Kasumi-1 (cell line): ENCODE measurements at regions not wholly inside any gene's neighbourhood (a gene's known extent, or its start where the extent isn't known, plus 50 kb on each side); places are given as distances from the start of the nearest gene placed in this dataset.
"Not testable (repeated sequence)": the region's sequence is repeated elsewhere in the genome, so short reads cannot be mapped to it uniquely, and the experiment has no call there.

Source experiments
- DNase-seq, 2 experiments: peaks; one replicate each; lab custom pipeline; 2025; lab: John Stamatoyannopoulos, UW

DNA sequence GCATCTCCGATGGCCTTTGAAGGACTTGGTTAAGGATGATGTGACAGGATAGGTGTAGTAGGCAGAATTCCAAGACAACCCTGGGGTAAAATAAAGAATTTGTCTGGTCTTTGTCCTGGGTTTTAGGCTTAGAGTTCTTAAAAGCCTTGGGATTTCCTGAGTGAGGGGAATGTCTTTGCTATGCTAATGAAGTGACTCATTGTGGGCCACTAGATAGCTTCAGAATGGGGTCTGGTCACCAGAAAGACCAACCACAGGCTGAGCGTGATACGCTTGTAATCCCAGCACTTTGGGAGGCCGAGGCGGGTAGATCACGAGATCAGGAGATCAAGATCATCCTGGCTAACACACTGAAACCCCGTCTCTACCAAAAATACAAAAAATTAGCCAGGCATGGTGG is 182.8 kb upstream of the TOX3 start:
- no peak for DNase-seq

DNA sequence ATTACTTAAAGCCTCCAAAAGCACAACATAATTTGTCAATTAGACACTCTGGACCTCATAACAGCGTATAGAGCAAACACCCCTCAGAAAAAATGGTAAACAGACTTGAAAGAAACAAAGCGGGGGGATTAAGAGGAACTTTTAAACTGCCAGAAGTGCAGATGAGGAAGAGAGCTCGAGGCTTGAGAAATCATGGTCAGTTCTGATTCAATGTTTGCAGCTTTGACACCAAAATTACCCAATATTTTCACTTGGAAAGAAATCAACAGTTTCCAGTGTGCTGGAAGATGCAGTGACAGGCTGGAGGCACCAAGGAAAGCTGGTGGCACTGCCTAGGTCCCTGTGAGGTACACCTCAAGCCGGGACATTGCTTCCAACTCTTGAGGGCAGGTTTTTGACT is 180.9 kb upstream of the TOX3 start:
- DNase-seq = no peak

DNA sequence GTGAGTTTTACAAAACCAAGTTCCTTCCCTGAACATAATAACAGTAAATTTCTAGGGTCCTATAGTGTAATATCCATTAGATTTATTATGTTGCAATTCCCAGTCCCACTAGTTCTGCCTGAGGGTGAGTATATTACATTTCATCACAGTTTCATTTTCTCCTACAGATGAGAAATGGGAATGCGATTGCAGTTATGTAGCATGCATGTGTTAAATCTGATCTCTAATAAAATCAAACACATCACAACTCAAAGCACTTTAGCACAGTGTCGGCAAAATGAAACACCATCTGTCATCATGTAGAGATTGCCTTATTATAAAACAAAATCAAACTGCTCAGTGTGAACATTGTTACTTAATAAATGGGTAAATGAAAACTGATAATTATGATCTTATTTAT is 180.5 kb upstream of the TOX3 start:
- DNase-seq = no peak

DNA sequence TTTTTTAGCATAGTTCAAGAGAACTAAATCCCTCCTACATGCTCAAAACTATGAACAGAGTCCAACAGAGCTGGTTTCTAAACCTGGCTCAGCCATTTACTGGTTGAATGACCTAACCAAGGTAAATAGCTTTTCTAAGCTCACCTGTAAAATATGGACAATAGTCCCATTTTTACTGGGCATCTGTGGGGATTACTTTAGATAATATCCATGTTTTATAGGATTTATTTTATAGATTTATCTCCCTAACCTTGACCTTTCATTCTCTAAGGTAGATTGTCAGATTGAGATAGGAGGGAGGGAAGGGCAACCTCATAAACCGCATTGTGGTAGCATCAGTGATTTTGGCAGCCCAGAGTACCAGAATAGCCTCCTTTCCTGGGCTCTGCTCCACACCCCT is 178.5 kb upstream of the TOX3 start:
- no peak for DNase-seq

DNA sequence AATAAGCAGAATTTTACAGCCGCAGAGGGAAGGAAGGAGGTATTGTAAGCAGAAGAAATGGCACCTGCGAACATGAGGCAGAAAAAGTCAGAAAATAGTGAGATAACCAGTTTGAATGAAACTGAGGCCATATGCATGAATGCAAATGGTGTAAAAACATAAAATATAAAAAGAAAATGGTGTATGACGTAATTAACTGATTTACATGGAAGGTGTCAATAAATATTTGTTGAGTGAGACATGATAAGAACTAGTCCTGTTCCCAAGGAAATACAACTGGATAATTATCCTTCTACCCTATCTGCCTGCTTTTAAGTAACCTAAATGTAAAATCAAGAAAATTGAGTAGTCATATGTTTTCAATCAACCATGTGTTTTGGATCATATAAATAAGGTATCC is 178.1 kb upstream of the TOX3 start:
- DNase-seq = no peak

DNA sequence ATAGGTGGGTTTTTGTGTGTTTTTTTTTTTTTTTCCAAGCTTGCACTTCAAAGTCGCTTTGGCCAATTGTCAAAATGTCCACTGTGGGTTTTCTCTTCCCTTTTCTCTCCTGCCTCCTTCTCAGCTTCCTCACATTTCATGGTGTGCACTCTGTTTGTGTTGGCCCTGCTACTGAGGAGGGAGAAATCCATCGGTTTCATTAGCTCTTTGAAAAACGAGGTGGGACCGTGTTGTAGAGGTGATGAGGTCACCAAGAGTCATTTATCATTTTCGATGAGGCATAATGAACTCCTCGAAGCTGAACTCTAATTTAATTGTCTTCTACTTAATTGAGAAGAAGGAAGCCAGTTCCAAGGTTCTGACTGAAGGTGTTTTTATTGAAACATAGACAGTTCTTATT is 174.4 kb upstream of the TOX3 start:
- DNase-seq = no peak

DNA sequence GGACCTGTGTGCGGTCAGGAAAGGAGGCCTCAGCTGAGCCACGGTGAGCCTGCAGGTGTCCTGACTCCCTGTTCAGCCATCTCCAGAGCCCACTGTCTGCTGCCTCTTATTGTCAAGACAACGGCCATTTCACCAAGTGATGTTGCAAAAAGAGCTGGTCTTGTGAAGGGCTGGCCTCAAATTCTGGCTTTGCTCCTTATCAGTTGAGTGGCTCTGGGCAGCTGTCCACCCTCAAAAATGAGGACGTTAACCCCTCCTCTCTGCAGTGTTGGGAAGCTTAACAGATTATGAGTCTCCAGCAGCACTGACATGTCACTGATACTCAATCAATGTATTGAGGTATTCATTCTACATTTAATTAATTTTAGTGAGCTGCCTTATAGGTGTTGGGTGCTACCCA is 171.1 kb upstream of the TOX3 start:
- DNase-seq = no peak

DNA sequence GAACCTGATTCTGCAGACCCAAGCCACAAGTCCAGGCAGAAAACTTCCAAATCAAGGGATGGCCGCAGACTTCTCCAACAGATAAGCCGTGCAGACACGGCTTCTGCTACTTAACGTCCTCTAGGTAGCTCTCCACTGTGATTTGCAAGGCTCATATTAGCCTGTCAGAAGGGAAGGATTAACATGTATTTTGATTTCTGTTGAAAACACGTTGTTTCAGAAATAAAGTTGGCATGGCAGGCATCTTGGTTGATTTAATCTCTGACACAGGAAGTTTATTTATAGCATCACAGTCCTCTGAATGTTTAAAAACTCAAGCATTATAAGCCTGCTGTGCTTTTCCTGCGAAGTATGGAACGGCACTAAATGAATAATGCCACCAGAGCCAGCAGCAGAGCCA is 166.8 kb upstream of the TOX3 start:
- DNase-seq = no peak

DNA sequence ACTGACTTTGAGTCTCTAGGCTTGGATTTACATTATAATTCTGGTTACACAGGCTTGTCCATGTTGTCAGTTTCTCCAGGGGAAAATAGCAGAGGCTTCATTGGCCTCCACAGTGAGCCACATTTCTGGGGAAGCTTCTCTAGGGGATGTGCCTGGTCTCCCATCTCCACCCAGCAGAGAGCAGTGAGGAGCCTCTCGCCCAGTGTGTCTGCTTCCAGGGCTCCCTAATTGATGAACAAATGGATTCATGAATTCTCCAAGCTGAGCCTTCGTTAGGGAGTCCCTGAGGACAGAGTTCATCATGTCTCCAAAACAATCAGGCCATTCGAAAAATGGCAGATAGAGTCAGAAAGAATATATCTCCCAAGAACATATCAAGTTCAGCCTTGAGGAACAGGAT is 162.4 kb upstream of the TOX3 start:
- no peak for DNase-seq

DNA sequence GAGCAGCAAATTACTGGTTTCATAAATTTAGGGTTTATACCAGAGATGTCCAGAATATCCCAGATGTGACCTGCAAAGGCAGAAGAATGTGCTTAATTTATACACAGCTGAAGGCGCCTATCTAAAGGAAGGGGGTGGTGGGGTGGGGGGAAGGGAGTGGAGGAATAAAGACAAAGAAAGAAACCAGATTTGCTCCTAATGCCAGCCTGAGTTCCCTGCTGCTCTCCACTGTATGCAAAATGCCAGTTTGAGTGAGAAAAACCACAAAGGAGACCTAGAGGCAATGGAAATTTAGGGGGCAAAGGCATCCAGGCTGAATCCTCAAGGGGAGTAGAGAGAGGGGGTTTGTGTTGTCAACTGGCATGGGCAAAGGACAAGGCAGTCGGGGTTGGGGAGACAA is 161.5 kb upstream of the TOX3 start:
- no peak for DNase-seq

DNA sequence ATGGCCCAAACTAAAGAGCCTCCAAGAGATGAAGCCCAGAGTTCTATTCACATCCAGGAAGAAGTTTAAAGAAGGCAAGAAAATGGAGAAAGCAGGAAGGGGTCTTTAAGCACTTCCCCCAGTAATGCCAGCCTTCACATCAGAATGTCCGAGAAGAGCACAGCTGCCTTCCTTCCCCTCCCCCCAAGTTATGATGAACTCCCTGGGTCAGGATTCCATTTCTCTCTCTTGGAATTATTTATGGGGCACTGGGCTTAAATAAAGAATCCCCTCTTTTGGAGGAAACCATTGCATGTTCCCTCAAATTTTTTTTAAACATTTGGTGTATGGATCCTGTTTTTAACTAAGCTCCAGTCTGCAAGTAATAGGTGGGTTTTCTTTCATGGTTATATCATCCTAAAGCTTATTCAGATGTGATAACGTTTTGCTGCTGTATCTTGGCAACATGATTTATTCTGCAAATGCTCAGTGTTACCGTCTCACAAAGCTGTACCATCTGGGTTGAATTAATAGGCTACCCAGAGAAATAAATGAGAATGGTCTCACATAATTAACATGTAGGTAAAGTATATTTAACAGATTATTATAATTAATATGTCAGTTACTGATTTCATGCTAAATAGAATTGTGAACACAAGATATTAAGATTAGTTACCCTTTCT is 160.9 kb upstream of the TOX3 start:
- no peak for DNase-seq

DNA sequence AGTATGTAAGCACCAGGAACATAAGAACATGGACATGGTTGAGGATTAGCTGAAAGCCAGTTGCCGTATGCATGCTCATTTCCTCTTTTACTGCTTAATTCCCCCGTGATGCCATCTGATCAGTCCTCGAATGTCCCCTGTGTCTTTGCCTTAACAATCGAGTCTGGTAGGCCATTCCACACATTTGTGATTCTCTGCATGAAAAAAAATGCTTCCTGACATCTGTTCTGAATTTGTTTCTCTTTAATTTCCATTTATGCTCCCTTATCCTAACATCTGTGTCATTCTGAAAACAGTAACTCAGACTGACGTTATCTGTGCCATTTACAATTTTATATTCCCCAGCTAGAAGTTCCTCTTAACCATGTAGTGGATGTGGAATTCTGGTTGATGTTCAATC is 158.2 kb upstream of the TOX3 start:
- DNase-seq = no peak

DNA sequence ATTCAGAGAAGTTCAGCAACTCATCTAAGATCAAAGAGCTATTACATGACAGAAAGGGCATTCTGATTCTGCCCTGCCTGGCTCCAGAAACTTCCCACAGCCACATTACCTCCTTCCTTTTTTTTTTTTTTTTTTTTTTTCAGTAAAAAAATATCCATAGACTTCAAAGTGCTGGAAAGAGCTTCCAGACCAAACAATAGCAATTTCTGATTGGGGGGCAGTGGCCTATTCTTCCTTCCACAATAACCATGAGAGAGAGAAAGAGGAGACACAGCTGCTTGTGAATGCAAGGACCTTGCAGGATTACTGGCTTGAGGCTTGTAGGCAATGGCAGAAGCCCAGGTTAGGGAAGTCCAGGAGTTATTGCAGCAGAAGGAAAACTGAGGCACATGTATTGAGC is 151.0 kb upstream of the TOX3 start:
- DNase-seq = no peak

DNA sequence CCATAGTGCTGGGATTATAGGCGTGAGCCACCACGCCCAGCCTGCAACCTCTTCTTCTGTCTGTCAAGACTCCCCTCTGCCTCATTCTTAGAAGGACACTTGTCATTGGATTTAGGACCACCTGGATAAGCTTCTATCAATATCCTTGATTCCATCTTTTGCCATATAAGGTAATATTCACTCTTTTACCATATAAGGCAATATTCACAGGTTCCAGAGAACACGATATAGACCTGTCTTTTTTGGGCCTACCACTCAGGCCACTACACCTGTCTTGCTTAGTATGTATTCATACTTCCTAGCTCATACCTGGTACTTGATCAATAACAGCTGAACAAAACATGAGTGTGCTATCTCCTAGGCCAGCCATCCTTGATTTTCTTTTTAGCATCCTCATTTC is 149.2 kb upstream of the TOX3 start:
- DNase-seq = no peak

DNA sequence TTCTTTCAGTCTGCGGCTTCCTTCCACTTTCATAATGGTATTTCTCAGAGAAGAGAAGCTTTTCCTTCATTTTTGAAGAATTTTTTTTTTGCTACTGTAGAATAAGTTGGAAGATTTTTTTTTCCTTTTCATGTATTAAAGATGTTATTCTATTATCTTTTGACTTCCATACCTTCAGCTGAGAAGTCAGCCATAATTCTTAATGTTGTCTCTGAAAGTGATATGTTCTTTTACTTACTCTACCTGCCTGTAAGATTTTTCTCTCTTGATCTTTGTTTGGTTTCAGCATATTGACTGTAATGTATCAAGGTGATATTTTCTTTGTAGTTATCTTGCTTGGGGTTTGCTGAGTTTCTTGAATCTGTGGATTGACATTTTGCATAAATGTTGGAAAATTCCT is 143.5 kb upstream of the TOX3 start:
- DNase-seq = no peak

DNA sequence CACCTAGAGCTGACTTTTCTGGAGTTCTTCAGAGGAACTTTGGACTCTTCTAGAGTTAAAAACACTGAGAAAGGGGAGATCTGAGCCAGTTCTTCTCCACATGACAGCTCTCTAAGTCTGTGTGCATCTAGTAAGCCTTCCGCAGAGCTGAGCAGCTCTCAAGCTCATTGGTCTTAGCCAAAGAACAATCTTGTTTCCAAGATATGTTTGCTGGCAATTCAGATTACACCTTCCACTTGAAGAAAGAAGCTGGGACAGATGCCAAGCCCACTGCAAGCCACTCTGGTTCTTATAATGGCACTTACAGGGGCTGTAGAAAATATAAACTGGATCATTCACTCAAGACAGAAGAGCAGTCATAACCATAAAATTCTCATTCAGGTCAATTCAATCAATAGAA is 134.1 kb upstream of the TOX3 start:
- no peak for DNase-seq

DNA sequence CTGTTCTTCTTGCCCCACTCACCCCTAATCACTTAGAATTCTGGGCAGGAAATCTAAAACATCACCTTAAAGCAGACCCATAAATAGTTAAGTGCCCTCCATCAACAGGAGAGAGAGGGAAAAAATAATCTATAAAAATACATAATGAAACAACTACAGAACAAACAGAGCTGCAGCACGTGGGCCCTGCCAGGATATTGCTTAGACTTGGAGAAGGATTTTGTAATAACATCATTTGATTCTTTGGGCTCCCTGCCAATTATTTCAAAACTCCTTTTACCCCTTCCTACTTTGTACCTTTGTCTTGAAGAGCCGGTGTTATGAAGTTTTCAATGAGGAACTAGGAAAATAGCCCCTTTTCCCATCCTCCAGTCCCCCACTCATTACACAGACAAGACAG is 130.6 kb upstream of the TOX3 start:
- no peak for DNase-seq

DNA sequence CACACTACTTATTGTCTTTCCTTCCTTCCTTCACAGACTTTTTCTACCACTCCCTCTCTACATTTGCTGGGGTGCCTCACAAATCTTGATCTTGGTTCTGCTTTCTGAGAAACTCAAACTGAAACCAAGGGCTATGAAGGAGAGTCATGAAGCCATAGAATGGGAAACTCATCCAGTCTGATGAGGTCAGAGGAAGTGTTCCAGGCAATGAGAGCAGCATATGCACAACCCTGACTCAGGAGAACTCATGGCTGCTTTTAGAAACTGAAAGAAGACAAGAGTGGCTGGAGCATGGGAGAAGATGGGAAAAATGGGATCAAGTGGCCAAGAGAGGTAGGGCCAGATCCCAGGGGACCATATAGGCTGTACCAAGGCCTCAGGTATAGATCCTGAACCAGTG is 130.0 kb upstream of the TOX3 start:
- DNase-seq = no peak

DNA sequence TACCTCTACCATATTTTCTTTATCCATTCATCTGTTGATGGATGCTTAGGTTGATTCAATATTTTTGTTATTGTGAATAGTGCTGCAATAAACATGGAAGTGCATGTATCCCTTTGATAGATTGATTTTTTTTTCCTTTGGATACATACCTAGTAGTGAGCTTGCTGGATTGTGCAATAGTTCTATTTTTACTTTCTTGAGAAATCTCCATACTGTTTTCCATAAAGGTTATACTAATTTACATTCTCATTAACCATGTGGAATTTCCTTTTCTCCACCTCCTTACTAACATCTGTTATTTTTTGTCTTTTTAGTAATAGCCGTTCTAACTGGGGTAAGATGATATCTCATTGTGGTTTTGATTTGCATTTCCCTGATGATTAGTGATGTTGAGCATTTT is 124.6 kb upstream of the TOX3 start:
- DNase-seq = no peak

DNA sequence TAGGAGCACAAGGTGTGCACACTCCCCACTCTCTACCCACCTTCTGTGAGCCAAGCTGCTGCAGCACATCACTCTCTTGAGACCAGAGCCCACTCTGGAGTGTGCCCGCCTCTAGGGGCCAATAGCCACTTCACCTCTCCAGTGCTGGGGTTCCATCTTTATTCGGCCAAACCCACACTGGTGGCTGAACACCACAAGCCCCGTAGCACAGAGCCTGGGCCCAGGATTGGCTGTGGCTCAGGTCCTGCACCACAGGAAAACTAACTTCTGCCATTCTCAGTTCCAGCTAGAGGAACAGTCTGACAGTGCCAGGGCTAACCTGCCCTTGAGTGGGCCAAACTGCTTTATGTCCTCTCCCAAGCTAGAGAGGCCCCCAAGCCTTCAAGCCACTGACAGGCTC is 111.0 kb upstream of the TOX3 start:
- no peak for DNase-seq

DNA sequence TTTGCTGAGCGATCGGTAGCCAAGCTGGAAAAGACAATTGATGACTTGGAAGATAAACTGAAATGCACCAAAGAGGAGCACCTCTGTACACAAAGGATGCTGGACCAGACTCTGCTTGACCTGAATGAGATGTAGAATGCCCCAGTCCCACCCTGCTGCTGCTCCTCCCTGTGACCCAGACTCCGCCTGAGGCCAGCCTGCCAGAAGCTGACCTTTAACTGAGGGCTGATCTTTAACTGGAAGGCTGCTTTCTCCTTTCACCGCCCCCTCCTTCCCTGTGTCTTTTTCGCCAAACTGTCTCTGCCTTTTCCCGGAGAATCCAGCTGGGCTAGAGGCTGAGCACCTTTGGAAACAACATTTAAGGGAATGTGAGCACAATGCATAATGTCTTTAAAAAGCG is 109.0 kb upstream of the TOX3 start:
- not testable (repeated sequence) for DNase-seq

DNA sequence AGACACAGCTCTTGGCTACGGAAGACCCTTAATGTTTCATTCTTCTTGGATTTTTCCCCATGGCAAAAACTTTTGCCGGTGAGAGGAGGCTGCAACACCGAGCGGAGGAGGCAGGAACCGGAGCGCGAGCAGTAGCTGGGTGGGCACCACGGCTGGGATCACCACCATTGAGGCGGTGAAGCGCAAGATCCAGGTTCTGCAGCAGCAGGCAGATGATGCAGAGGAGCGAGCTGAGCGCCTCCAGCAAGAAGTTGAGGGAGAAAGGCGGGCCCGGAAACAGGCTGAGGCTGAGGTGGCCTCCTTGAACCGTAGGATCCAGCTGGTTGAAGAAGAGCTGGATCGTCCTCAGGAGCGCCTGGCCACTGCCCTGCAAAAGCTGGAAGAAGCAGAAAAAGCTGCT is 108.2 kb upstream of the TOX3 start:
- not testable (repeated sequence) for DNase-seq

DNA sequence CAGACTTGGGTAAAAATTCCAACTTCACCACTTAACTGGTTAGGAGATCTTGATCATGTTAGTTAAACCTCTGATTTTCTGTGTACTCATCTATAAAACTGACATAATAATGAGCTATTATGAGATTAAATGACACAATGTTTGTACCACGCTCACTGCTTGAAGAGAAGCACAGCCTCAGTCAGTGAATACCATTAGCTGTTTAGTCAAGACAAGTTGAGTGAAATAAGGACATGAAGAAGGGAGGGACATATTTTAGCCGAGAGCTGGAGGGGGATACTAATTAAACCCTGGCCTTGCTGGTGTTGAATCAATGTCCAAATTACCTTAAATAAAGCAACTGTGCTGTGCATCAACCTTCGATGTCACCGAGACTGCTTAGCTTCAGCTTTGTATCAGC is 105.1 kb upstream of the TOX3 start:
- DNase-seq = no peak

DNA sequence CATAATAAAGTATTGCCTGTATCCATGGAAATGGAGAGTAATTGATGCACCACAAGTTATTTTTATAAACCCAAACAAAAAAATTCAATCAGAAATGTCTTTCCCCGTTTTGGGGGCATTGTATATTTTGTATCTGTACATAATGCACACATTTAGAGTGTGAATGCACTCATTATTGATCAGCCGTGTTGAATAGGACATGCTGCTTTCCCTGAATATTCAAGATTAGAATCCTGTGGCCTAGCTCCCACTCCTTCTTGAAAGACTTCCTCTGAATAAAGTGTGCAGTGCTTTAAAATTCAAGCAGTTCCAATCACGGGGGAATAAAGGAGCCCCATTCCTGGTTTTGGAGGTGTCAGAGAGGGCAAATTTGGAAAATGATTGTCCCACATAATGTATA is 103.8 kb upstream of the TOX3 start:
- DNase-seq = no peak

DNA sequence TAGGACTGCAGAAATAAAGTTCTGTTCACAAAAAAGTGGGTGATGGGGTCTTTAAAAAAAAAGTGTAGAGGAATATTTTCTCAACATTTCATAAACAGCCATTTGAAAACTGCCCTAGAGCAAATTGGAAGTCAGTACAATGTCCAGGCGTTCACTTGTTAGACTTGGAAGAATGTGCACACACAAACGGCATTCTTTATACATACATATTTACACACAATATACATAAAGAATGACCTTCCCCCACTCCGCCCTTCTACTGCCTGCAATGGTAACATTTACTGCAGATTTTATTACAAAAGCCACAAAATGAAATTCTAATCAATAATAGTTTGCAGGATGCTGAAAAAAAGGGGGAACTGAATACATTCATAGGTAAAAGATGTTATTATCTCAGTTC is 103.4 kb upstream of the TOX3 start:
- DNase-seq = no peak
